HCT116 (cell line): ENCODE measurements at regions not wholly inside any gene's neighbourhood (a gene's known extent, or its start where the extent isn't known, plus 50 kb on each side); places are given as distances from the start of the nearest gene placed in this dataset.

ENCODE experiments used
- ATAC-seq: fragments of 200-7000 bp; cut with Tn5 transposase; 2 replicates; pipeline ENCODE4 v1.9.1; 2020; ENCODE audit warnings: mild to moderate bottlenecking, moderate library complexity
- BruUV-seq: library from RNA; stranded (reverse); fragments of 400-500 nt; replicated peaks from 2 replicates; lab custom pipeline; 2021; lab: Mats Ljungman, UMichigan
- CTCF ChIA-PET: fragments of 300-600 bp; sonication (Branson Sonifier 250); formaldehyde crosslinking; loops from one replicate; lab custom pipeline; 2021; ENCODE audit warnings: antibody characterized with exemption; lab: Charles Lee
- POLR2A ChIA-PET: fragments of 300-600, 350-600 bp; sonication (Branson Sonifier 250); formaldehyde crosslinking; loops from one replicate; lab custom pipeline; 2021; ENCODE audit warnings: antibody characterized with exemption; lab: Charles Lee
- RAD21 ChIA-PET, 2 experiments: fragments of 300-600 bp; sonication (Branson Sonifier 250); formaldehyde crosslinking; loops; one replicate each; lab custom pipeline; 2023; ENCODE audit warnings: low total read pairs in 2 of 2; ENCODE audit not compliant: uncharacterized antibody in 2 of 2, unreplicated experiment in 2 of 2, low non-redundant PET in 1 of 2; lab: Charles Lee
- DNase-seq: peaks from one replicate; pipeline ENCODE4 v3.0.0-alpha.2; 2010; ENCODE audit warnings: low read depth, low spot score
- H2AFZ ChIP-seq: fragments of 200-600 bp; shearing (Covaris generic), sonication (generic); 2 replicates; pipeline ENCODE4 v1.6.1; 2017; ENCODE audit warnings: low read depth, mixed run types, mixed read lengths, antibody characterized with exemption, low read length; ENCODE audit not compliant: poor library complexity, severe bottlenecking
- H3K27ac ChIP-seq: 2 replicates; pipeline ENCODE4 v1.5.1; 2012; ENCODE audit warnings: low read depth, low read length
- H3K27me3 ChIP-seq: fragments of 200-600 bp; sonication (generic); 2 replicates; pipeline ENCODE4 v1.6.1; 2016; ENCODE audit warnings: mixed run types, low read length, mixed read lengths; ENCODE audit not compliant: insufficient read depth
- H3K36me3 ChIP-seq, 2 experiments: fragments of 200-500 bp in 1 of 2; fragments of 200-600 bp in 1 of 2; sonication (Bioruptor generic) in 1 of 2; sonication (generic) in 1 of 2; 2 replicates each; pipeline versions ENCODE4 v1.5.1 to v1.6.1; 2014 to 2016; ENCODE audit warnings: low read length in 2 of 2, inconsistent platforms in 1 of 2, mixed read lengths in 1 of 2, mixed run types in 1 of 2; ENCODE audit not compliant: insufficient read depth in 2 of 2, control insufficient read depth in 1 of 2
- H3K4me1 ChIP-seq, 2 experiments: fragments of 200-600 bp in 1 of 2; sonication (generic) in 1 of 2; 2 replicates each; pipeline versions ENCODE4 v1.5.1 to v1.6.1; 2012 to 2017; ENCODE audit warnings: low read length in 2 of 2, inconsistent platforms in 1 of 2, mild to moderate bottlenecking in 1 of 2, mixed read lengths in 1 of 2, mixed run types in 1 of 2, moderate library complexity in 1 of 2; ENCODE audit not compliant: insufficient read depth in 2 of 2, control insufficient read depth in 1 of 2
- H3K4me2 ChIP-seq: fragments of 200-600 bp; sonication (generic); 2 replicates; pipeline ENCODE4 v1.6.1; 2017; ENCODE audit warnings: mixed run types, low read length, mixed read lengths
- H3K4me3 ChIP-seq, 2 experiments: fragments of 200-600 bp in 1 of 2; sonication (generic) in 1 of 2; replicated peaks in 1 of 2; 2 replicates each; pipeline ENCODE4 v1.5.1; 2011 to 2016; ENCODE audit warnings: low read length in 2 of 2, control low read depth in 1 of 2, low read depth in 1 of 2, mild to moderate bottlenecking in 1 of 2, mixed read lengths in 1 of 2, mixed run types in 1 of 2
- H3K79me2 ChIP-seq: fragments of 200-600 bp; sonication (generic); 2 replicates; pipeline ENCODE4 v1.6.1; 2017; ENCODE audit warnings: mild to moderate bottlenecking, mixed run types, low read length, moderate library complexity, mixed read lengths; ENCODE audit not compliant: insufficient read depth
- H3K9ac ChIP-seq: fragments of 200-600 bp; sonication (generic); 2 replicates; pipeline ENCODE4 v1.6.1; 2016; ENCODE audit warnings: low read length, mixed read lengths
- H3K9me2 ChIP-seq: fragments of 200-600 bp; sonication (generic), shearing (Covaris generic); 2 replicates; pipeline ENCODE4 v1.6.1; 2017; ENCODE audit warnings: mixed run types, mild to moderate bottlenecking, moderate library complexity; ENCODE audit not compliant: insufficient read depth
- H3K9me3 ChIP-seq, 2 experiments: fragments of 200-500 bp in 1 of 2; fragments of 200-600 bp in 1 of 2; sonication (Bioruptor generic) in 1 of 2; sonication (generic) in 1 of 2; 2 replicates each; pipeline ENCODE4 v1.6.1; 2014 to 2017; ENCODE audit warnings: low read length in 2 of 2, mixed read lengths in 2 of 2, inconsistent platforms in 1 of 2, low read depth in 1 of 2, mild to moderate bottlenecking in 1 of 2, mixed run types in 1 of 2, moderate library complexity in 1 of 2; ENCODE audit not compliant: control insufficient read depth in 1 of 2, insufficient read depth in 1 of 2
- H4K20me1 ChIP-seq: fragments of 200-600 bp; sonication (generic), shearing (Covaris generic); 2 replicates; pipeline ENCODE4 v1.6.1; 2017; ENCODE audit warnings: mixed run types, mild to moderate bottlenecking, moderate library complexity; ENCODE audit not compliant: insufficient read depth
- EZH2phosphoT487 ChIP-seq: fragments of 200-600 bp; IDR thresholded peaks from 2 replicates; pipeline ENCODE4 v1.6.1; 2018; ENCODE audit warnings: antibody characterized with exemption, borderline replicate concordance
- FOSL1 ChIP-seq: IDR thresholded peaks from 2 replicates; pipeline ENCODE4 v1.6.1; 2012; ENCODE audit warnings: low read depth
- POLR2A ChIP-seq: IDR thresholded peaks from 2 replicates; pipeline ENCODE4 v1.7.0; 2011; ENCODE audit warnings: borderline replicate concordance; ENCODE audit not compliant: insufficient read depth, insufficient read length; ENCODE audit errors: extremely low read depth
- SP1 ChIP-seq: IDR thresholded peaks from 2 replicates; pipeline ENCODE4 v1.6.1; 2012; ENCODE audit warnings: low read depth
- TCF7L2 ChIP-seq: IDR thresholded peaks from 2 replicates; pipeline ENCODE4 v1.7.0; 2011; ENCODE audit warnings: borderline replicate concordance, inconsistent platforms; ENCODE audit not compliant: insufficient read depth, insufficient read length; ENCODE audit errors: extremely low read depth
- intact Hi-C: fragments of 100-400 bp; cut with micrococcal nuclease; formaldehyde crosslinking; loops from 2 replicates; pipeline ENCODE4 v1.10.0; 2022
- TF ChIP-seq, protein P1 (sequence below): IDR thresholded peaks from 2 replicates; pipeline ENCODE4 v1.6.1; 2012
- TF ChIP-seq, protein P2 (sequence below): IDR thresholded peaks from 2 replicates; pipeline ENCODE4 v1.6.1; 2011; ENCODE audit warnings: mild to moderate bottlenecking, low read length, moderate library complexity; ENCODE audit not compliant: insufficient replicate concordance; ENCODE audit errors: extremely low read depth

DNA sequence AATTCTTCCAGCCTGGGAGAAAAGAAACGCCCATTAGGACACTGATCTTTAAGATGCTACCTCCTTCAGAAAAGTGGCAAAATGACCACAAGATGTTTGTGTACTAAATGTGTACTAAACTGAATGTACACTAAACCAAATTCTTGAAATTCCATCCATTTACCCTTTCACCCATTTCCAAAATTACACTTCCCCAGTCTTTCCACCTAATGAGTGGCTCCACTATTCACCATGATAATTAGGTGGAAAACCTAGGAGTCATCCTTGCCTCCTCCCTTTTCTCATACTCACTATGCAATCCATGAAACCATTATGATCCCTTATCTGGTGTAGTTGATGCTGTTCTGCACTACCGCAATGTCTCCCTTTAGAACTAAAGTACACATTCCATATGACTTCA, 452.1 kb upstream of the THBS1 start:
- H3K4me2 ChIP-seq = peak overlapping the region; percentile 67
- no peaks in the 10 kb centered on the region for H4K20me1 ChIP-seq
- no peak for DNase-seq
- H3K9ac ChIP-seq = peak overlapping the region; percentile 20; the same call in 1 of the 2 replicates
- peak overlapping the region; percentile 58 for H2AFZ ChIP-seq
- ChIA-PET CTCF (no interaction called here), POLR2A (no interaction called here), RAD21 (no interaction called here)
- peak; percentile 10; the same call in 1 of the 2 replicates for ATAC-seq
- H3K9me3 ChIP-seq = no peaks in the 10 kb centered on the region
- H3K4me1 ChIP-seq = peaks cover 31 to 66% of the 10 kb centered on the region in 2 experiments
- no peaks in the 10 kb centered on the region for H3K9me2 ChIP-seq
- no TSS peak for BruUV-seq
- peak overlapping the region; percentile 61 for H3K27ac ChIP-seq
- H3K4me3 ChIP-seq = peak overlapping the region in 1 of 2 experiments; percentile 27; a peak in 2 of 4 replicates
- intact Hi-C loops = loop anchor here (5.0 kb wide), 1 partner anchor 629 kb away; no protein-coding TSS in a partner anchor
- H3K36me3 ChIP-seq = no peaks in the 10 kb centered on the region
- no peaks in the 10 kb centered on the region for H3K27me3 ChIP-seq
- H3K79me2 ChIP-seq = no peaks in the 10 kb centered on the region
- TF ChIP-seq FOSL1 (no peak), SP1 (no peak), POLR2A (no peak), TCF7L2 (no peak), EZH2phosphoT487 (no peak)
- TF ChIP-seq, protein P1, sequence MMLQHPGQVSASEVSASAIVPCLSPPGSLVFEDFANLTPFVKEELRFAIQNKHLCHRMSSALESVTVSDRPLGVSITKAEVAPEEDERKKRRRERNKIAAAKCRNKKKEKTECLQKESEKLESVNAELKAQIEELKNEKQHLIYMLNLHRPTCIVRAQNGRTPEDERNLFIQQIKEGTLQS = no peak
- TF ChIP-seq, protein P2, sequence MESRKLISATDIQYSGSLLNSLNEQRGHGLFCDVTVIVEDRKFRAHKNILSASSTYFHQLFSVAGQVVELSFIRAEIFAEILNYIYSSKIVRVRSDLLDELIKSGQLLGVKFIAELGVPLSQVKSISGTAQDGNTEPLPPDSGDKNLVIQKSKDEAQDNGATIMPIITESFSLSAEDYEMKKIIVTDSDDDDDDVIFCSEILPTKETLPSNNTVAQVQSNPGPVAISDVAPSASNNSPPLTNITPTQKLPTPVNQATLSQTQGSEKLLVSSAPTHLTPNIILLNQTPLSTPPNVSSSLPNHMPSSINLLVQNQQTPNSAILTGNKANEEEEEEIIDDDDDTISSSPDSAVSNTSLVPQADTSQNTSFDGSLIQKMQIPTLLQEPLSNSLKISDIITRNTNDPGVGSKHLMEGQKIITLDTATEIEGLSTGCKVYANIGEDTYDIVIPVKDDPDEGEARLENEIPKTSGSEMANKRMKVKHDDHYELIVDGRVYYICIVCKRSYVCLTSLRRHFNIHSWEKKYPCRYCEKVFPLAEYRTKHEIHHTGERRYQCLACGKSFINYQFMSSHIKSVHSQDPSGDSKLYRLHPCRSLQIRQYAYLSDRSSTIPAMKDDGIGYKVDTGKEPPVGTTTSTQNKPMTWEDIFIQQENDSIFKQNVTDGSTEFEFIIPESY = no peak
